HS-5 (cell line): ENCODE measurements at regions not wholly inside any gene's neighbourhood (a gene's known extent, or its start where the extent isn't known, plus 50 kb on each side); places are given as distances from the start of the nearest gene placed in this dataset.
"Not testable (repeated sequence)": the region's sequence is repeated elsewhere in the genome, so short reads cannot be mapped to it uniquely, and the experiment has no call there.

ENCODE experiments used
- DNase-seq: peaks from one replicate; pipeline ENCODE4 v3.0.0-alpha.2; 2012; ENCODE audit warnings: low read depth

GRCh38 chr2:207409517-207409916 is 120.2 kb upstream of the CREB1 start:
- no peak for DNase-seq

DNA sequence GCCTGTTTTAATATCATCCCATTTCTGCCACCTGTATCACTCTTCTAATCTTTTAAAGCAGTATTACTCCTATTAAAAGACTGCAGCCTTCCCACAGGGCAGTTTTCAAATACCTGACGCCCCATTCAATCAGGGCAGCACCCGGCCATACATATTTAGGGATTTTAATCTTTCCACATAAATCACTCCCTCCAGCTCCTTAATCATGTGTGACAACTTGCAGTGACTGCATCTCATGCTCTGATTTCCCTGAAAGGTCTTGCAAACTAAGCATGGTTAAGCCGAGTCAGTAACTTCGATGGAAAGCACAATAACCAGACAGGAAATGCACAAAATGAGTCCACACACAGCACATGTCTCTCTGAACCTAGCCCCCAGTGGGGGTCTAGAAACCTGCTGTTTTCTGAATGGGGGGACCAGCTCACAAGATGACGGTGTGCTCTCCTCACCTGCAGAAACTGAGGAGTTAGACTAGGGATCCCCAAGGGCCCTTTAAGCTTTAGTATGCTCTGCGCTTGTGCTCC is 116.9 kb upstream of the CREB1 start:
- no peak for DNase-seq

- DNase-seq = no peak
These were observed 116.3 kb upstream of the CREB1 start for GRCh38 chr2:207413376-207413907.

DNA sequence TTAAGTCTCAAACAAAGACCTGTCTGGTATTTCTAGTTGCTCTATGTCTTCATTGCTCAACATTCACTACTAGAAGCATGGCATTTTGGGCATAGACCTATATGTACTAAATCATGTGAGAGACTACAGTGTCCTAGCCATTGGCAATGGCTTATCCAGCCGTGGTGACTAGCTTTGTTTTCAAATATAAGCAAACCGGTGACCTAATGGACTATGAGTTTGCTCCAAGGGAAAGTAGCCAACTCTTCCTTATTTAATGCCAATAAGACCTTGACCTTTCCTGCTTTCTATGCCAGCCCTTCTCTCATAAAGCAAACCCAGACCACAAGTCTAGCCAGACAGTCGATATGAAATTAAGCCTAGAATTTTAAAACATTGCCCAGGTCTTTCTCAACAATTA is 113.7 kb upstream of the CREB1 start:
- DNase-seq = no peak

DNA sequence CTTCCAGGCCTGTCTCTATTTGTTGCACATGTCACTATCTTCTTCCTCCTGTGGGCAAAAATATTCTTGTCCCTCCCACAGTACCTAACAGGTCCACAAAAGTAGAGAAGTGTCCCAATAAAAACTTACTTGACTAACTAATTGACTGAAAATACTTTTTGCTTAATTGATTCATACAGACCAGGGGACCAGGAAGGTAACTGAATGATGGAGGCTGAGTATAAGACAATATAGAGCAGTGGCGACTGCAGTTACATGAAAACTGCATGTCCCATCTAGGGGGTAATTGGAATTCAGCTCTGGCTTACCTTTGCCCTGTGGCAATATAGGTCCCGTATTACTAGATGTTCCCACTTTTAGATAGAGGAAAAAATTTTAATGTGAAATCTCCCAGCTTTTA is 112.9 kb upstream of the CREB1 start:
- DNase-seq = no peak

GRCh38 chr2:207417301-207417718 is 112.5 kb upstream of the CREB1 start:
- no peak for DNase-seq

DNA sequence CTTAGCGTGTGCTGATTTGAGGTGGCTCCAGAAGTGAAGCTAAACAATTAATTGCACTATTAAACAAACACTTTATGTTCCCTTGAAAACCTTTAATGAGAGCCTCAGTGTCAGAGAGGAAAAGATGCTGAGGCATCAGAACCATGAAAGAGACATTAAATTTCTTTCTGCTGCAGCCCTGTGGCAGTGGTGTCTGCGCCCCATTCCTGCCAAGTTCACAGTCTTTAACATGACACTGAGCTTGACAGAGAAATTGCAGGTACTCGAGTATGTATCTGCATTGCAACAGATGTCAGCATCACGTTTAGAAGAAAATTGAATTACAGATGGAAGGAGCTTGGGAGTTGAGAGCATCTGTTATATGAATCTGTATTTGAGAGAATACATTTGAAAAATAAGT is 111.3 kb upstream of the CREB1 start:
- no peak for DNase-seq

DNA sequence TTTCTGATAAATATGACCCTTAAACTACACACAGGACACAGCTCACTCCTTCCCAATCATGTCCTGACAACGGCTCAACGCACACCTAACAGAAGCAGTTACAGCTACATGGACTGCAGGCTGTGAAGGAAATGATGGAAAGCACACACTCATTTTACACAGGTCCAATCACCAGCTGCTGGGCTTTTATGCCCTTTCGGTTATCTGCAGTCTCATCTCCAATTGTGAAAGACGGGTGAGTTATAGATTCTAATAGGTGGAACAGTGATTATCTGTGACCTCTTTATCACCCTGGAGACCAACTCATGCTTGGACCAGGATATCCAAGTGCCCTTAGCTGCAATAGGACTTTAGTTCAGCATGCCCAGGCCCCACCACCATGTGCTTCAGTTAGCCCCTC is 110.4 kb upstream of the CREB1 start:
- no peak for DNase-seq

- no peak for DNase-seq
These were observed 108.1 kb upstream of the CREB1 start for GRCh38 chr2:207421671-207422070.

GRCh38 chr2:207422380-207422779 is 107.4 kb upstream of the CREB1 start:
- no peak for DNase-seq

DNA sequence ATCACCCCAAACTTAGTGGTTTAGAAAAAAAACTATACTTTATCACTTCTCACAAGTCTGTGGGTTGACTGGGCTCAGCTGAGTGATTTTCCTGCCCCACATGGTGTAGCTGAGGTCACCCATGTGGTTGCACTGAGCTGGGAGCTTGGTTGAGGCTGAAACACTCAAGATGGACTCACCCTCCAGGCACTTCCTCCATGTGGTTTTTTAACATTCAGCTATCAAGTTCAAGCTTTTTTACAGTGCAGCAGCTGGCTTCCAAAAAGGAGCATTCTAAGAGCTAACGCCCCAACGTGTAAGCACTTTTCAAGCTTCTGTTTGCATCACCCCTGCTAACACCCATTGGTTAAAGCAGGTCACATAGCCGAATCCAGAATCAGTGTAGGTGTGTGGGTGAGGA is 105.9 kb upstream of the CREB1 start:
- DNase-seq = peak; percentile 49

- no peak for DNase-seq
These were observed 101.8 kb upstream of the CREB1 start for GRCh38 chr2:207427986-207428385.

DNA sequence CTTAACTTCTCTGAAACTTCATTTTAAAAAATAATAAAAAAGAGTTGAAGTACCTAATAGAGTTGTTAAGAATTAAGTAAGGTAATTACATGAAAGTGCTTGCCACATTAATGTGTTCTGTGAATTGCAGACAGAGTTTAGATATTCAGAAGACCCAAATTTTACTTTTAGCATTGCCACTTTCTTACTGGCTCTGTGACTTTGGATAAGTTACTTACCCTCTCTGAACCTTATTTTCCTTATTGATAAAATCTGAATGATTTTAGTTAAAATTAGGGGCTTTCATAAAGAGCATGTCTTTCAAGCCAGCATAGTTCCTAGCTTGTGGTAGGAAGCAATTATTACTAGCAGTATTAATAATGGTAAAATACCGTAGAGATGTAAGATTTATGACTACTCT is 101.2 kb upstream of the CREB1 start:
- no peak for DNase-seq

GRCh38 chr2:207432453-207432852 is 97.3 kb upstream of the CREB1 start:
- peak; percentile 19 for DNase-seq

DNA sequence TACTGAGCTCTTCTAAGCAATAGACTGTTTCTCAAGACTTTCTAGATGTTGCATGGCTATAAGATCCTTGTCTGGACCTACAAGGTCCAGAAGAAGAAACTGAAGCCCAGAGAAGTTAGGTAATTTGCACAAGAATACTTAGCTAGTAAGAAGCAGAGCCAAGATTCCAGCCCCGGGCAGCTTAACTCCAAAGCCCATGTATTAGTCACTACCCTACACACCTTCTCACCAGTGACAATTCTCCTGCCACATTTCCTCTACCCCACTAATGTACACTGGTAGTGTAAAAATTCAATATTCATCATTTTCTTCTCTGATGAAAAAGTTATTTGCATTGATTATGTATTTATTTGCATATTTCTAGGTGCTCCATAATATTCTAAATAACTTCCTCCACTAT is 95.5 kb upstream of the CREB1 start:
- no peak for DNase-seq

- no peak for DNase-seq
These were observed 94.8 kb upstream of the CREB1 start for GRCh38 chr2:207434899-207435465.

DNA sequence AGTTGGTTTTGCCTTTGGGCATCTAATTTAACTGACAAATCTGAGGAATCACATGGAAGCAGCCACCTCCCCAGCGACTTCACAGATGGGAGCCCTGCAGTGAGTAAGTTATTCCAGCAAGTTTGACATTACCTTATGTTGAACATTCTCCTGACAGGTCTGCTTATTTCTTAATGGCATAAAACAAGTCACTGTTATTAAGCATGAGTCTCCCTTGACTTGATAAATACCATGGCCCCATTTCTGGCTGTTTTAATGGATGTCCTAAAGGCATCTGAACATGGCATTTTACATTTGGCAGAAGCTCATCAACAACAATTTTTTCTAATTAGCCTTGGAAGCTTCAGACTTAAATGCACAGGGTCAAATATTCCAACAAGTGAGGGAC is 92.6 kb upstream of the CREB1 start:
- no peak for DNase-seq

DNA sequence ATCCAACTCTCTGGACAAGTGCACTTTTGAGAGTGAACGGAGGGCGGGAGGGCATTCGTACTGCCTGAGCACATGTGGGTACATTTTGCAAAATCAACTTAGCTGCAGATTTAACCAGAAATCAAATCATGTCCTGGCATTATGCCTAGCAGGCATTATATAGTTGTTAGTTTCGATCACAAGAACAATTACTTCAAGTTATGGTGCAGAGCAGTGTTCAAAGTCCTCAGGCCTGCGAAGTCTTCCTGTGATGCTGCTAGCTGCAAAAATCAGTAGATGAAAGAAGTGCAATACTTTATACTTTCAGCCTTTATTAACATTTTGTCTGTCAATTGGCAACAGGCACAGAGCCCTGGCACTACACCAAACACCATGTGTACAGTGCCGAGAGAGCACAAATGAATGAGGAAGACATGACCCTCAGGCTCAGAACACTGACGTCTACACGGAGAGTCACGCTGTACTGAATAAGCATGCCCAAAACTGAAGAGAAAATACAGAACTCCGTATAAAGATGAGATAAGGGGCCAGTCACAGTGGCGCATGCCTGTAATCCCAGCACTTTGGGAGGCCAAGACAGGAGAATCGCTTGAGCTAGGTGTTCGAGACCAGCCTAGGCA is 92.1 kb upstream of the CREB1 start:
- DNase-seq = no peak

DNA sequence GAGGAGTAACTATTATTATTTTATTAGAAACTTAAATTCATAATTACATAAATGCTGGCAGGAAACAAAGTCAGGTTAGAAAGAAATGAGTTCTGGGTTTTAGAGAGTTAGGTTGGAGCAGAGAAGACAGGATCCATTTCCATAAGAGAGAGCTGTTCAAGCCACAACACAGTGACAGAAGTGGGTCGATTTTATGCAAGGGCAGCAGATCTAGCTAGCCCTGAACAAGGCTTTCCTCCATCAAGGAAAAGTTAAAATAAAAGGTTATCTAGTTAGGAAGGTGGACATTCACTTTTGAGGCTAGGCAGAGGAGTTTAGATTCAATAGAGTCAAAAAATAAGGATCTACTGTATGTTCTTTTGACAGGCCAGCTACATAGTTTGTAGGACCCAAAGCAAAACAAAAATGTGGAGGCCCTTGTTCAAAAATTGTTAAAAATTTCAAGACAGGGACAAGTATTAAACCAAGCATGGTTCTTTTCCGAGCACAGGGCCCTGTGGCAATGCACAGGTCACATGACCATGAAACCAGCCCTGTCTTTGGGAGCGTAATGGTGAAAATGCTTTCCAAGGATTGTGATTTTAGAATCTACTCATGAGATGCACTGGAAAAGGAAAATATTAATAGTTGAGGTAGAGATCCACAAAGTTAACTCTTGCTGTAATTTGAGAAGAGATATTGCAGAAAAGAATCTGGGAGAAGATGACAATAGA is 91.2 kb upstream of the CREB1 start:
- DNase-seq = no peak

DNA sequence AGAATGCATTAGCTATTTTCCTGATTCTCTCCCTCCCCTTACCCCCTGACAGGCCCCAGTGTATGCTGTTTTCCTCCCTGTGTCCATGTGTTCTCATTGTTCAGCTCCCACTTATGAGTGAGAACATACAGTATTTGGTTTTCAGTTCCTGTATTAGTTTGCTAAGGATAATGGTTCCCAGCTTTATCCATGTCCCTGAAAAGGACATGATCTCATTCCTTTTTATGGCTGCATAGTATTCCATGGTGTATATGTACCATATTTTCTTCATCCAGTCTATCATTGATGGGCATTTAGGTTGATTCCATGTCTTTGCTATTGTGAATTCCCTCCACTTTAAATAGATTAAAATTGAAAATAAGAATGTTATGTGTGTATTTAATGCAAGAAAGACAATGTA is 89.9 kb upstream of the CREB1 start:
- not testable (repeated sequence) for DNase-seq

DNA sequence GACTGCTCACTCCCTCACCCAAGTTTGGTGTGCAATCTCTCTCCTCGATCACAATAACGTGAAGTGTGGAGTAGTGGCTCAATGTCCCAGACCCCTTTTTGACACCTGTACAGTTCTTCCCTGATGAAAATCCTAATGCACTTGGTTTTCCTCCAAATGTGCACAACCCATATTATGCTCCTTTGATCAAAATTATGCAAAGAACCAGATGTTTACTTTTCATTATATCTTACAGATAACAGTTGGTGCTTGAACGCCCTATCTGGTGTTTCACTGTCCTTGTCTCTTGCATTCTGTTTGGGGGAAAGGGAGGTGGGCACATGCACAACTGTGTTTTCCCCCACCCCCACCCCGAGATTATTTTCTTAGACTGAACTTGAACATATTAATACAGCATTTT is 85.0 kb upstream of the CREB1 start:
- no peak for DNase-seq

- DNase-seq = no peak
These were observed 83.1 kb upstream of the CREB1 start for GRCh38 chr2:207446653-207447052.

DNA sequence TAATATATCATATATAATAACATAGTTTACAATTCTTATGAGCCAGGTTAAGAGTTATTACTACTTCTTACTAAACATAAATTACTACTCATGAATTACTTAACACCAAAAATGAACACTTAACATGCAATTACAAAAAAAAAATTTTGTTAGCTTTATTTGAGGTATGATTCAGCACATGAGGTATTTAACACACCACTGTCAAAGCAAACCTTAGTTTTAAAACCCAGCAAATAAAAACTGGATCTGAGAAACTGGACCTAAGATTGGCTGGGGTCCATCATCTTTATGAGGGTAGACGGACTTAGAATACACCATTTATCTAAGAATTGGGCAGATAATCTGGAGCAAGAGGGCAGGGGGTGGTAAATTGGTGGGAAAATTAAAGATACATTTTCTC is 81.8 kb upstream of the CREB1 start:
- DNase-seq = no peak
